M059J (cell line): ENCODE measurements at regions not wholly inside any gene's neighbourhood (a gene's known extent, or its start where the extent isn't known, plus 50 kb on each side); places are given as distances from the start of the nearest gene placed in this dataset.

ENCODE experiments used
- DNase-seq: peaks from one replicate; pipeline ENCODE4 v3.0.0-alpha.2; 2012; ENCODE audit warnings: low read depth

DNA sequence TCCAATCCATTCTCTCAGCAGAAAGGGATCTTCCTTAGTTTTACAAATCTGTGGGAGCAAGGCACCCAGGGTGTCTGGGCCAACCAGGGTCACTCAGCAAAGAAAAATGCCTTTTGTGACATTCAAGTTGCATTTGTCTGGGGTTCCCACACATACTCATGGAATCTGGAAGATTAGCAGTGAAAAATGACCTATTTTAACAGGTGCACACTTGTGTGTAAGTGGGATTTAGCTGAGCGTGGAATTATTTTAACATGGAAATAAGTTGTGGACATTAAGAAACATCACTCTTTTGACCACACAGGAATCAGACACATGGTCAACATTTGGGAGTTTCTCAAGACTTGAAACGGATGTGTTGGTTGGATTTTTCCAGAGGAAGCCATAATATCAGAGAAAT lies 234.9 kb downstream of the OPA1 start:
- DNase-seq = no peak

- DNase-seq = no peak
Measured at GRCh38 chr3:193828477-193828876, 235.5 kb downstream of the OPA1 start.

GRCh38 chr3:193829781-193830180 lies 236.8 kb downstream of the OPA1 start:
- DNase-seq = peak; percentile 96

DNA sequence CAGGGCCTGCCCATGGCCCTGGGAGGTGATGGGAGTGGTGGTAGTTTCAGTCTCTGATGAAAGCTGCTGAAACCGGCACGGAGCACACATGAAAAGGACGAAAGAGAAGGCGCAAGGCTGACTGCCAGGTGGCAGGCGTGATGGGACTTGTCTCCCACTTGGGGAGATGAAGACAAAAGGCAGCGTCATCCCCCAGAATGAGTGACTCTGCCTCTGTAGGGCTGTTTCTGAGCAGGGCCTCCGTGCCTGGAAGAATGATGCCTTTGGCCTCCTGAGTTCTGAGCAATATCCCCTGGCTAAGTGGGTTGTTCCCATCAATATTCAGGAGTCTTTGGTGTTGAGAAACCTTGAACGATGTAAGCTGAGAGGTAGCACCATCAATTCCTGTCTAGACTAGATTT lies 237.8 kb downstream of the OPA1 start:
- peak; percentile 36 for DNase-seq

GRCh38 chr3:193831495-193832455 lies 238.8 kb downstream of the OPA1 start:
- DNase-seq = peak; percentile 100

DNA sequence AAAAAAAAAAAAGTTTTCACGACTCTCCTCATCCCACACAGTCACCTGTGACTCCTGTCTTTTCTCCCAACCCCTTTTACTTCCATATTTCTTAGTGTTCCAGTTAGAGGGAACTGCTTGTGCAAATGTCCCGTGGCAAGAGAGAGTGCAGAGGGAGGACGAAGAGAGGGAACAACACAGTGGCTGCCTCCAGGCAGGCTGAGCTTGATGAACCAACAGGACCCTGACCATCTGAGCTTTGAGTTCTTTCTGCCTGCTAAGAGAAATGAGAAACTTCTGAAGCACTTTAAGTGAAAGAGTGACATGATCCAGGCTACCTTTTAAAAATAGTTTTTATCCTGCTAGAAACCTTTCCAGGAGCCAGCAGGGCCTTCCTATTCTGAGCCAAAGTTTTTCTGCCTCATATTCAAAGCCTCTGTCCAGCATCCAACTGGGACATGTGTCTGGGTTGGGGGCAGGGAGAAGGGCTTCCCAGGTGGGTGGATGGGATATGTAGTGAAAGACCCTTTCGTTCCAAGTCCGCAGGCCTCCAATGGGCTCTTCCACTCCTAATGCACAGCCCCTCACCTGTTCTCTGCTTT lies 239.9 kb downstream of the OPA1 start:
- no peak for DNase-seq

DNA sequence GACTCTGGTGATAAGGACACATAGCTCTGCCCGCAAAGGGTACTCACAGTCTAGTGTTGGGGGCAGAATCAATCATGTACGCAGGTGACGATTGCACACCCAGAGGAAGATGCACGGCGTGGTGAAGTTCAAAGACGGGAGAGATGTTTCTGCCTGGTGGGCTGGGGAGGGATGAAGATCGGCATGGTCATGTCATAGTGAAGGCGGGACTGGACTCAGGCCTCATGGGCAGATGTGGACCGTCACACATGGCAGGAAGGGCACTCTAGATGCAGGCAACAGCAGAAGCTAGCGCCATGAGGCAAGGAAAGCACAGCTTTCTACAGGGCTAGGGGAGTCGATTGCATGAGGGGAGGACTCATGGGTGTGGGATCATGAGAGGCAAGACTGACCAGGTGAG lies 240.6 kb downstream of the OPA1 start:
- DNase-seq = no peak

- DNase-seq = no peak
Measured at GRCh38 chr3:193835414-193835813, 242.4 kb downstream of the OPA1 start.

GRCh38 chr3:193836511-193836910 lies 243.5 kb downstream of the OPA1 start:
- DNase-seq = no peak

GRCh38 chr3:193836918-193837317 lies 243.9 kb downstream of the OPA1 start:
- no peak for DNase-seq

DNA sequence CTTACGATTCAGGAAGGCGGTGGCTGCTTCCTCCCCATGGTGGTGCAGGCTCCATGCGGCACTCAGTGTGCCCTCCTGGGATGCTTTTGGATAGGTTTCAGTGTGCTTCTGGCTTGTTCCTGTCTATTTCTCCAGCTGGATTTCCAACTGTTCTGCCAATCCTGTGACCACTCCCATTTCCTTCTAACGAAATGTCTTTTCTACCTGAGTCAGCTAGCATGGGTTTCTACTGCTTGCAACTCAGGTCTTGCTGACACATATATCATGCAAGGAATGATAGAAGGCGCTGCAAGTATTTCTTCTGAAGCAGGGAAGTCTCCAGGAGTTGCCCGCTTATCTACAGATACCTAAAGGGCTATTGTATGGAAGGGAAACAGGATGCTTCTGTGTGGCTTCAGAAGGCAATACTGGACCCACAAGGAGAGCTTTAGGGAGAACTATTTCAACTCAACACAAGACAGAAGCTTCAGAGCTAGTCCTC lies 244.4 kb downstream of the OPA1 start:
- no peak for DNase-seq

- DNase-seq = no peak
Measured at GRCh38 chr3:193840111-193840641, 247.2 kb downstream of the OPA1 start.

DNA sequence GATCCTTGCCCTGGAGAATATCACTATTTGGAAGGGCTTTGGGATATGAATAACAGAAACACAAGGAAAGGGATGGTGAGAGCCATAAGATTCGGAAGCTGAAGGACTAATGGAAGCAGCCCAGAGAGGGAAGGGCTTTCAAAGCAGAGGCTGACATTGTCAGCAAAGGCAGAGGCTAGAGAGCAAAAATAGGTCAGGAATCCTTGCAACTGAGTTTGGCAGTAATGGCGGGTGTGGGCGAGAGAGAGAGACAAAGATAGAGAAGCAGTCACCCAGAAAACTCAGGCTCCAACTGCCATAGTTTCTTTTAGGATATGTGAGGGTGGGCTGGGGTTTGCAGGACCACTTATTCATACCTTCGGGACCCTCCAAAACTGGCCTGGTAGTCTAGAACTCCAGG lies 248.6 kb downstream of the OPA1 start:
- DNase-seq = no peak

DNA sequence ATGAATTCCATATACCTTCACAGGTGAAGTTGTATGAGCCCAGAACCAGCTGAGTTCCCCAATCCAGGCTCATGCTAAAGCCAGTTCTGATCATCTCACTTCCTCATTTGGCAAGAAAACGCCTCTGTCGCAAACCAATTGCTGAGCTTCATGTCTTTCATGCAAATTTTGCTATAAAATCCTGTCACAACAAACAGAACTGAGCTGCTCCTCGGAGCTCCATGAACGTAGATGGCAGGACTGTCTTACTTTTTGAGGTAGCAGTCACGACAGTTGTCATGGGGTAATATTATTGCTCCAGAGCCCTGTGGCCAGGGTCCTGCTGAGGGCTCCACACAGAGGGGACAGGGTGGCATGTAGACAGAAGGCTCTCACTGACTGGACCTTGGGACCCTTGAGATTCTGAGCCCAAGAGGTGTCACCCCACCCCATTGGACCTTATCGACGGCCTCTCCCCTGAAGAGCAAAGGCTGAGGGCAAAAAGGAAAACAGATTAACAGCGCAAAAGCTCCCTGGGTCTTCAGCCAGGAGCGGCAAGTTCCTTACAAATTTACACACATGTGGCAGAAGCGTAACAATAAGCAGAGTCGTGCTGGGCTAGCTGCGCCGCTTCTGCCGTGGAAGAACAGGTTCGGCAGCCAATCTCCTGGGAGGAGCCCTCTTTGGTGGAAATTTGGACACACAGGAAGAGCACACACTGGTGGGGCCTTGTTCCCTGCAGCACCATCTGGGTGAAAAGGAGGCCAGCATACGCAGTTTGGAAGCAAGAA lies 249.2 kb downstream of the OPA1 start:
- DNase-seq = no peak

- DNase-seq = no peak
Measured at GRCh38 chr3:193842832-193843473, 249.9 kb downstream of the OPA1 start.

- DNase-seq = no peak
Measured at GRCh38 chr3:193843474-193844301, 250.7 kb downstream of the OPA1 start.

DNA sequence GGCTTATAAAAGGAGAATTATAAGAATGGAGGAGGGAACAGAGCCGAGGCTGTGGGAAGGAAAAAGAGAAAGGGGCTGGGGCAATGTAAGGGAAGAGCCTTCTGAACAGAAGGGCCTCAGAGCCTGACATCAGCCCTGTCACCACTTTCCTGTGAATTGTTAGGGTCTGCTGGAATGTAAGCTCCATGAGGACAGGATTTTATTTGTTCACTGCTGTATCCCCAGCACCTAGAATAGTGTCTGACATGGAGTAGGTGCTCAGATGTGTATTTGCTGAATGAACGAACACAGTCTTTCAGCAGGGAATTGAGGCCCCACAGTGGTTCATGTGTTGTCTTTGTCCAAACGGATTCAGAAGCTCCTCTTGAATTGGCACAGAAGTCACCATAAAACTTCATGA lies 251.5 kb downstream of the OPA1 start:
- no peak for DNase-seq

- no peak for DNase-seq
Measured at GRCh38 chr3:193845144-193845543, 252.1 kb downstream of the OPA1 start.

GRCh38 chr3:193846569-193846968 lies 253.6 kb downstream of the OPA1 start:
- DNase-seq = no peak

- DNase-seq = no peak
Measured at GRCh38 chr3:193847402-193847801, 254.4 kb downstream of the OPA1 start.

GRCh38 chr3:193848547-193848946 lies 255.5 kb downstream of the OPA1 start:
- DNase-seq = no peak
